Stimulated activated CD4-positive, alpha-beta T cell treated with anti-CD3 and anti-CD28 coated beads, Interleukin-15, amount 100 ng/mL, for 24 hours (primary cell): ENCODE measurements at regions not wholly inside any gene's neighbourhood (a gene's known extent, or its start where the extent isn't known, plus 50 kb on each side); places are given as distances from the start of the nearest gene placed in this dataset.

ENCODE experiments used
- DNase-seq: peaks from one replicate; pipeline ENCODE4 v3.0.0-alpha.2; 2020

DNA sequence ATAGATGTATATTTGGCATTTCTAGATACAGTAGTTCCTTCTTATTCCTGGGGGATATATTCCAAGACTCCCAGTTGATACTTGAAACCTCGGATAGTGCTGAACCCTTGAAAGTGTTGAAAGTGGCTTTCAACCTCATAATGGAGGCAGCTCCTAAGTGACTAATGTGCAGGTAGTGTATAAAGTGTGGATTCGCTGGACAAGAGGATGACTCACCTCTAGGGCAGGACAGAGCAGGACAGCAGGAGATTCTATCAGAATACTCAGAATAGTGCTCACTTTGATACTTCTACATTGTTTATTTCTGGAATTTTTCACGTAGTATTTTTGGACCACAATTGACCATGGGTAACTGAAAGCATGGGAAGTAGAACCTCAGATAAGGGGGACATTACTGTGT lies 1138.9 kb upstream of the WWC1 start:
- no peak for DNase-seq

GRCh38 chr5:167155387-167156005 lies 1135.9 kb upstream of the WWC1 start:
- no peak for DNase-seq

DNA sequence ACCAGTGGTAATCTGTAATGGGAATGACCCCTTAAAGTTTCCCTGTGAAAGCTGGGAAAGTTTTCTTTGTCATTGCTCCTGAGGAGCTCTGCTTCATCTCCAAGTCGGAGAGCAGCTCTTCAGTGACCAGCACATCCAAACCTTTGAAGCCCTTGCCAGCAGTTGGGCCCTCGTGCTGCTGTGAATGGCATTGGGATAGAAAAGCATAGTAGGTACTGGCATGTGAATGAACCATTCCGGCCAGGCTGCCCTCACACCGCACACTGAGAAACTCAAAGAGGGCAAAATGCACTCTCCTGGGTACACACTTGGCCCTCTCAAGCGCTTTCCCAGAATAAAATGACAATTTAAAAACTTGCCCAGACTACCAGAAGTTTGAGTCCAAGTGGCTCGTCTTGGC lies 1135.0 kb upstream of the WWC1 start:
- no peak for DNase-seq

DNA sequence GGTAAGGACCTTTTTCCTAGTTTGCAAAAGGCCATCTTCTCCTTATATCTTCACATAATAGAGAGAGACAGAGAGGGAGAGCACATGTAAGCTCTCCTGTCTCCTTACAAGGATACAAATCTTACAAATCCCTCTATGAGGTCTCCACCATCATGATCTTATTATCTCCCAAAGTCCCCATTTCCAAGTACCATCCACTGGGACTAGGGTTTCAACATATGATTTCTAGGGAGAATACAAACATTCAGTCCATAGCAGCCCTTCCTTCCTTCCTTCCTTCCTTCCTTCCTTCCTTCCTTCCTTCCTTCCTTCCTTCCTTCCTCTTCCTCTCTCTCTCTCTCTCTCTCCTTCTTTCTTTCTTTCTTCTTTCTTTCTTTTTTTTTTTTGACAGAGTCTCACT lies 1132.9 kb upstream of the WWC1 start:
- DNase-seq, result no peak

- DNase-seq, result no peak
Measured at GRCh38 chr5:167160388-167160787, 1131.1 kb upstream of the WWC1 start.

DNA sequence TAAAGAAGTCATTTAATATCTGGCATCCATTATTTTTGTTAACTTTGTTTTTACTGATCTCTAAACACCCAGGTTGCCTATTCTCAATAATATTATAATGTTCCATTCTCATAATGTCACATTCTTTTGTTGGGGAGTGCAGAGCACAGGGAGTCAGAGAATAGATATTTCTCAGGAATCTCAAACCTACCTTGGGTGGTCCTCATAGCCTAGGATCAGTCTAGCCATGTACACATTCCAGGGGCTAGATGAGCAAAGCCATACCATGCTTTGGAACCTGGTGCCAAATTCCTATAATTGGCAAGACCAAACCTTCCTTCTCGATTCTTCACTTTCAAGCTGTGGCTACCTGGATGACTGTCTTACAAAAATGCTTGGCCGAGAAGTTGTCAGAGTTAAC lies 1124.7 kb upstream of the WWC1 start:
- DNase-seq, result no peak

DNA sequence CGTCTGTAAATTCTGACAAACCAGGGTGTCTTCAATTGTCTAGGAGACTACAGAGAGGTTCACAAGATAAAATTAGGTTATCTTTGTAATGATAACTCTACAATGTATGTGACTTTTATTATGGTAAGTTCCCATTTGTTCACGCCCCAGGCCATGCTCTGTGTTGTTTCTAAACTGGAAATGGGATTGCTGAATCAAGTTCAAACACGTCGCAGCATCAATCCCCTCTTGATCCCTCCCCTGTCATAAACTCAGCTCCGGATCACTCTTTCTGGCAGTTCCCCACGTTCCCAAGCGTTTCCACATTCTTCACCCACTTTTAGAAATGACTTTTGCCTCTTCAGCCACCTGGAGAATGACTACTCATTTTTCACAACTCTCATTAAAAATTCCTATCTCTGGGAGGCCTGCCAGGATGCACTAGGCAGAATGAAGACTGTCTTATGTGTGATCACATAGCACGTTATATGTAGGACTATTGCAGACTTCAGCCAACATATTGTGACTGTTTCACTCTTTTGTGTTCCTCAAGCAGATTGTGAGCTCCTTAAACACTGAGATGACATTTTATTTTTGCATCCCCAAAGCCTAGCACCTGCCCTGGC lies 1124.2 kb upstream of the WWC1 start:
- no peak for DNase-seq

DNA sequence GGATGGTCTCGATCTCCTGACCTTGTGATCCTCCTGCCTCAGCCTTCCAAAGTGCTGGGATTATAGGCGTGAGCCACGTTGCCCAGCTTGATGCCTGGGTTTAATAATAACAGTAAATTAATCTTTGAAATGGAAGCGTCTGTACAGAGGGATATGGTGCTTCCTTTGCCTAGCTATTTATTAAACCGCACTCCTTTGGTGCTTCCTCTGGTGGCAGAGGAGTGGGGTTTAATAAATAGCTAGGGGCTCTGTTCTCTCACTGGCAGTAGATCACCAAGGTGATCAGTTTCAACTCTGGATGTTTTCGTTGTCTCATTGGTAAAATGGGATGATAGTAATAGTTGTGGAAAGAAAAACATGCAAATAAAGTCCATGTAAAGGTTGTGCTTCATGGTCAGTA lies 1122.5 kb upstream of the WWC1 start:
- no peak for DNase-seq

- DNase-seq, result no peak
Measured at GRCh38 chr5:167171056-167171455, 1120.4 kb upstream of the WWC1 start.

DNA sequence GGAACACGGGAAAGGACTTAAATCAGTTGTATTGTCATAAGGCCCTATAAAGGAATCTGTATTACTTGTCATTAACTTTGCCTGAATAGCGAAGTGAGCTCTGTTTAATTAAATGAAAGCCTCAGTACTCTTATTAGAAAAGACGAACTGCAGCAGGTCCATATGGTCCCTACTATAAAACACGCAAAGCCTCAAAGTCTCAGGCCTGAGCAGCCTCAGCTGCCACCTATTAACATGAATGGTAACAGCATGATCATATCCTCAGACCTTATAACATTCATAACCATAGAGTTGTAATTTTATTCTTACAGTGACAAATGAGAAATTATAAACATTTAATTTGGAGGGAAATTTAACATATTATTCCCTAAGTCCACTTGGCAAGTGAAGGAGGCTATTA lies 1113.7 kb upstream of the WWC1 start:
- no peak for DNase-seq

DNA sequence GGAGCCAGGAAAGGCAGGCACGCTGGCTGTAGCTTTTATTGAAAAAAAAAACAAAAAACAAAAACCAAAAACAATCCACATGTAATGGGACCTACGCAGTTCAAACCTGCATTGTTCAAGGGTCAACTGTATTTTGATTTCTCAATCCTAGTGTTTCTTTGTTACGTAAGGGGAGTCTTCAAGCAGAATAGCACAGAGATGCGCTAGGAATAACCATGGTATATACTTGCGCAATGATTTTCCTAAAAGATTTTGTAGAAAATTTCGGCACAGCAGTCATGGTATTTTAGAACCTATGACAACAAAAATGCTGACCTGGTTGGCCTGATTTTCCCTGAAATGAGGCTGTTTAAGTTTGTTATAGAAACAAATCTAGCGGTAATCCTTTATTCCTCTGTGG lies 1110.5 kb upstream of the WWC1 start:
- no peak for DNase-seq

GRCh38 chr5:167205881-167206280 lies 1085.6 kb upstream of the WWC1 start:
- DNase-seq, result no peak

- no peak for DNase-seq
Measured at GRCh38 chr5:167207081-167207480, 1084.4 kb upstream of the WWC1 start.

DNA sequence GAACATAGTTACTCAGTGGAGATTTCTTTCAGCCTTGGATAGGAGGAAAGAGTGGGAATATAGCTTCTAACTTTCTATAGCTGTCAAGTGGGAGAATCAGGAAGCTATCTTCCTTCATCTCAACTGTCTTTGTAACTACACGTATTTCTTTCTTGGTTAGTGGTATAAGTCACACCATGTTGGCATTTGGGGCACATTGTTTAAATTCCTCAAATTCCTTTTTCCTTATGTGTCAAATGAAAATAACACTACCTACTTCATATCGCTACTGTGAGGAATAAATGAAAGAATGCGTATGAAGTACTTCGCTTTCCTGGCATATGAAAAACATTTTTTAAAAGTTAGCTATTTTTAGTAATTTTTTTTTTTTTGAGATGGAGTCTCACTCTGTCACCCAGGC lies 1082.5 kb upstream of the WWC1 start:
- no peak for DNase-seq

- no peak for DNase-seq
Measured at GRCh38 chr5:167217097-167217743, 1074.2 kb upstream of the WWC1 start.

DNA sequence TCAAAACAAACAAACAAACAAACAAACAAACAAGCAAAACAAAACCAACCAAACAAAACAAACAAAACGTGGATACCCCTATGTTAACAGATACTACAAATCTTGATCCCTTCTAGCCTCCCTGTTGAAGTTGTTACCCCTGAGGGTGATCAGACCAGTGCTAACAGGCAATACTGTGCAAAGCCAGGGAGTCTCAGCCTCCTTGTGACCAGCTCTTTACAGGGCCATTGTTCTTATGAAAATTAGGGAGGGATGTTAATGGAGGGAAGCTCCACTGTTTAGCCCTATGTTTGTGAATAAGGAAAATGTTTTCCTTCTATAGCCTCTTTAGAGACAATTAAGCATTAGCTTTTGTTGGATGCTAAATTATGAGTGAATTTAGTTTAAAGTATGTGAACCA lies 1072.1 kb upstream of the WWC1 start:
- DNase-seq, result no peak

GRCh38 chr5:167226386-167226785 lies 1065.1 kb upstream of the WWC1 start:
- no peak for DNase-seq

GRCh38 chr5:167228134-167228533 lies 1063.3 kb upstream of the WWC1 start:
- no peak for DNase-seq

- no peak for DNase-seq
Measured at GRCh38 chr5:167229751-167230150, 1061.7 kb upstream of the WWC1 start.

DNA sequence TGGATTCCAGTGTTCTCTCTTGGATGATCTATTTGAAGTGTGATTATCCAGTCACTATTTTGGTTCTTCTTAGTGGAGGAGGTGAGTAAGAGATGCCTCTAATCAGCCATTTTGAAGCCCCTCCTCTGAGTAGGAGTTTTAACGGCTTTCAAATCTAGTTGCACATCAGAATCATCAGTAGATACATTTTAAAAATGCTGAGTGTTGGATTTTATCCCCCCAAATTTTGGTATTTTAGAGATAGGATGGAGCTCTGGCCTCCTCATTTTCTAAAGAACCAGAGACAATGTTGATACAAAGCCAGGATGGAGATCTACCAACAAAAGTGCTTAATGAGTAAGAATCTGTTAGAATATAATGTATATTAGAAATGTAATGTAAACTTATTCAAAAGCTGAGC lies 1061.0 kb upstream of the WWC1 start:
- DNase-seq, result no peak

- DNase-seq, result no peak
Measured at GRCh38 chr5:167232675-167233311, 1058.7 kb upstream of the WWC1 start.

GRCh38 chr5:167233507-167234220 lies 1057.8 kb upstream of the WWC1 start:
- no peak for DNase-seq

DNA sequence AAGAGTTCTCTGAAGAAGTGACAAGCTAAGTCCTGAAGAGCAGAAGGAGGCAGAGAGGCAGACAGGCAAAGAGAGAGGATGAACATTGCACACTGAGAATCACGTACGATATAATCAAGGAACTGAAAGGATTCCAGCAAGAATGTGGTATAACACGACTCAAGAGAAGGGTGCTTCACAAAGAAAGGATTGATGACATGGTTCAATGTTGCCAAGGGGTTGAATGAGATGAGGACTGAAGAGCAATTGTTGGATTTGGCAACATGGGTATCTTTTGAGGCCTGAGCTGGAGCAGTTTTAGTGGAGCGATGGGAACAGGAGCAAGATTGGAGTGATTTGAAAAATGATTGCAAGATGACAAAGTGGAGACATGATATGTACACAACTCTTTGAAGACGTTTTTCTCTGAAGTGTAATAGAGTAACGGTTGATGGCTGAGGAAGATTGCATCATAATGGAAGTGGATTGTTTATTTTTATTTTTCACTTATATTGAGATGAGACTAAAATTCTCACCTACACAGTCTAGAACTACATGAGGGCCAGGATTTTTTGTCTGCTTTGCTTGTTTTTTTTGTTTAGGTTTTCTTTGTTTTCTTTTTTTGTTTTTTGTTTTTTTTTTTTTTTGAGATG lies 1049.9 kb upstream of the WWC1 start:
- no peak for DNase-seq
